GM12874 (cell line): ENCODE measurements at regions not wholly inside any gene's neighbourhood (a gene's known extent, or its start where the extent isn't known, plus 50 kb on each side); places are given as distances from the start of the nearest gene placed in this dataset.

Experiments
- TF ChIP-seq, protein P1 (sequence below): IDR thresholded peaks from 2 replicates; pipeline ENCODE4 v1.5.1; 2011; ENCODE audit warnings: low read depth, mild to moderate bottlenecking, control low read depth, low read length, moderate library complexity; ENCODE audit not compliant: insufficient read depth

DNA sequence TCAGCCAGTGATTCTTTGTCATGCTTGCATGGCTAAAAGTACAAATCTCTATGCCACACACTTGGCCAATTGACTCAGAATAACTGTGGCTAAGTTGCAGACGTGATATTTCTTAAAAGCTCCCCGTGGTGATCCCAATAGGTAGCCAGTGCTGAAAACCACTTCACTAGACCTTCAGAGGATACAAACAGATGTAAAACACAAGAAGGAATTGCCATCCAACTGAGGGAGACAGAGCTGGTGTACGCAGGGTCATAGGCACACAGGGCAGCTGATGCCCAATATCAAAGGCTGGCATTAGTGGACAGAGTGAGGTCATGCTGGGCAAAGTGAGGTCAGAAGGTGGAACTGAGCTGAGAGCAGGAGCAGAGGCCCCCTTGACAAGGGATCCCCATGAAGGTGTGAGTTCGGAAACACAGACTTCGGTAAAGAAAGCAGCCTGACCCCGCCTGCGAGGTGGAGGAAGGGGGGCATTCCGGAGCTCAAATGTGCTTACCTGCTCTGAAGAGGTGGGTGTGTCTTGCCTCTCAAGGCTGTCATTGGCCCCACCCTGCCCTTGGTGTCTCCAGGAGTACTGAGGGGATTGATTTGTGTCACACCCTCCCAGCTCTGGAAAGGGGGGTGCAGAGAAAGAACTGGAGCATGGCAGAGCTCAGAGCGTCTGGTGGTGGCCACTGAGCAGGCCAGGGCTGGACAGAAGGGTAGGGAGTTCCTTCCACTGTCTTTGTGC lies 344.9 kb upstream of the B3GAT1 start:
- TF ChIP-seq, protein P1, sequence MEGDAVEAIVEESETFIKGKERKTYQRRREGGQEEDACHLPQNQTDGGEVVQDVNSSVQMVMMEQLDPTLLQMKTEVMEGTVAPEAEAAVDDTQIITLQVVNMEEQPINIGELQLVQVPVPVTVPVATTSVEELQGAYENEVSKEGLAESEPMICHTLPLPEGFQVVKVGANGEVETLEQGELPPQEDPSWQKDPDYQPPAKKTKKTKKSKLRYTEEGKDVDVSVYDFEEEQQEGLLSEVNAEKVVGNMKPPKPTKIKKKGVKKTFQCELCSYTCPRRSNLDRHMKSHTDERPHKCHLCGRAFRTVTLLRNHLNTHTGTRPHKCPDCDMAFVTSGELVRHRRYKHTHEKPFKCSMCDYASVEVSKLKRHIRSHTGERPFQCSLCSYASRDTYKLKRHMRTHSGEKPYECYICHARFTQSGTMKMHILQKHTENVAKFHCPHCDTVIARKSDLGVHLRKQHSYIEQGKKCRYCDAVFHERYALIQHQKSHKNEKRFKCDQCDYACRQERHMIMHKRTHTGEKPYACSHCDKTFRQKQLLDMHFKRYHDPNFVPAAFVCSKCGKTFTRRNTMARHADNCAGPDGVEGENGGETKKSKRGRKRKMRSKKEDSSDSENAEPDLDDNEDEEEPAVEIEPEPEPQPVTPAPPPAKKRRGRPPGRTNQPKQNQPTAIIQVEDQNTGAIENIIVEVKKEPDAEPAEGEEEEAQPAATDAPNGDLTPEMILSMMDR, result no peak

DNA sequence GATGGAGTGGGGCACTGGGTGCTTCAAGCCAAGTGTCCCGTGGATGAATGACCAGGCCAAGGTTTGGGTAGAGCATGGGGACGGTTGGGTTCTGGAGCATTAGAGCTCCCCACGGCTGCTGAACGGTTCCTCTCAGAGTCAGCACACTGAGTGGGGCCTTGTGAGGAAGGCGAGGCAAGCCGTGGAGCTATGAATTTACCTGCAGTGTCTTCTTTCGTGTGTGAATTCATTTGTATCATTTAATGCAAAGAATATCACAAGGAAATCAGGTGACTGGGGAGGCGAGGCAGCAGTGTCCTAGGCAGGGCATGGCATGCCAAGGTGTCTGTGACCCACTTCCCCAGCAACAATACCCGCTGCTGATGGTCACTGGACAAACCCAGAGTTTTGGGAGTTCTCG lies 343.5 kb upstream of the B3GAT1 start:
- TF ChIP-seq, protein P1, result no peak

- TF ChIP-seq, protein P1, result no peak
These were observed 342.6 kb upstream of the B3GAT1 start for GRCh38 chr11:134754521-134755198.

DNA sequence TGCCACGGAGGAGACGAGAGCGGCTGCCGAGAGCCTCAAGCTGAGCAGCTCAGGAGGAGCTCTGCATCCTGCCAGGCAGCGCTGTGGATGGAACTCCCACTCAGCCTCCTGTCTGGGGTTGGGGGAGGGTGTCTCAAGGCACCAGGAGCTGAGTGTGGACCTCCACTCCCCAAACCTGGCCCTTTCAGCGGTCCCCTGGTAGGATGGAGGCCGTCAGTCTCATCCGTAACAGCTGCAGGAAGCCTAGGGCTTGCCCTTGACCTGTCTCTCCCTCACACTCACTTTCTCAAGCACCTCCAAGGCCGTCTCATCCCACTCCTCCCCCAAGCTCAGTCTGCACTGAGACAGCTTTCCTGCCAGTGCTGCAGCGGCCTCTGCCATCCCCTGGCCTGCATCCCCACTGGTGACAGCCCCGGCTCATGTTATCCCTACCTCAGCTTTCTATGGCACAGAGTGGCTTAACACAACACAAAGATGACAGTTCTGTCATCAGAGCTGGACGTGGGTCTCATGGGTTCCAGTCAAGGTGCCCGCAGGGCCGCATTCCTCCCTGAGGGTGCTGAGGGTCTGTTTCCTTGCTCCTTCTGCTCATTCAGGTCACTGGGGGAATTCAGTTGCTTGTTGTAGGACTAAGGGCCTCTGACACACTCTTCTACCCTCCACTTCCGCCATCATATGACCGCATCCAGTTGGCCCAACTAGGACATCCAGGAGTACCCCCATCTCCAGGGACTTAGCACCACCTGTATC lies 341.9 kb upstream of the B3GAT1 start:
- TF ChIP-seq, protein P1, result no peak

- TF ChIP-seq, protein P1, result no peak
These were observed 341.1 kb upstream of the B3GAT1 start for GRCh38 chr11:134752964-134753770.

DNA sequence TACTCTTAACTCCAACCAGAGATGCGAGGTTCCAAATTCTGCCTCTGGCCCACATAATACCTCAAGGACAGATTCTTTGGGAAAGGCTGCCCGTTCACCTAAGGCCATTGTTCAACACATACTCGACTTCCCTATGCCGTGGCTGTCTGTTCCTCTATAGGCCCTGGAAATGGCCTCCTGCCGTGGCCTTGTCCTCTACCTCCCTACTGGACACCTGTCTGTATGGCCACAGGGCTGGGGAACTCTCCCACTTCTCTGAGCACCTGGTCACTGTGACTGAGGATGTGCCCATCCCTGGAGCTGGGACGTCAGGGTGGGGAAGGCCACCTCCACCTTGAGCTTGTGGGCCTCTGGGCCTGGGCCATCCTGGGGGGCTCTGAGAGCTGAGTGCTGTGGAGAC lies 340.5 kb upstream of the B3GAT1 start:
- TF ChIP-seq, protein P1, result no peak
